AG09309 (cell line): ENCODE measurements at regions not wholly inside any gene's neighbourhood (a gene's known extent, or its start where the extent isn't known, plus 50 kb on each side); places are given as distances from the start of the nearest gene placed in this dataset.
A peak's percentile ranks its signal among the peaks of the same experiment; 100 is the strongest.

Experiments used
- DNase-seq: peaks from one replicate; pipeline ENCODE4 v3.0.0-alpha.2; 2010; ENCODE audit warnings: low read depth
- H3K4me3 ChIP-seq: 2 replicates; pipeline ENCODE4 v1.5.1; 2011; ENCODE audit warnings: mild to moderate bottlenecking, low read depth, low read length, moderate library complexity; ENCODE audit not compliant: control insufficient read depth
- TF ChIP-seq, protein P1 (sequence below): IDR thresholded peaks from 2 replicates; pipeline ENCODE4 v1.5.1; 2011; ENCODE audit warnings: mild to moderate bottlenecking, low read depth, low read length, inconsistent platforms; ENCODE audit not compliant: insufficient read depth, control insufficient read depth; ENCODE audit errors: missing control alignments

DNA sequence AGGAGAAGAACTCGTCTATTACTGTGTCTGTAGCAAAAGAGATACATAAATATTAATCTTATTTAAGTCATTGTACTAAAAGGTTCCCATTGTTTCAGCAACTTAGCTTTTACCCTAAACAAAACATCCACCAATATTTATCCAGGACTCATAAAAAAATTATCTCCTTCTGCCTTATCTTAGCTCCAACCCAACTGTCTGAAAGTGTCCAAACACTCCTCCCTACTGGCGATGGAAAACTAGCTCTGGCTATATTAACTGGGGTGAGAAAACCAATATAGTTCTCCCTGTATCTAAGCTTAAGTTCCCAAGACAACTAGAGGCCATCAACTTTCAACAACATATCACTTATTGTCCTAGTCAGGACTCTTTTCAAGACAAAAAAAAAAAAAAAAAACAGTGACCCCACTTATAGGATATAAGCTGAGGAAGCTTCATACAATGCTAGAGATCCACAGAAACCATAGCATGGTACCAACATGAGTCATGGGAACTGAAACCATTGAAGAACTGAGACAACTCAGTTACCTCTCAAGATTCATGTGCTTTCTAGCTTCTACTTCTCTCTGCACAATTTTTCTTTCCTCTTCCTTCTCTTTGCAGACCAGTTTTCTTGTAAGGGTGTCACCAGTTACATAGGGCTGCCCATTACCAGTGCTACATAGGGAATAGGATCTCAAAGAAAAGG lies 150.7 kb upstream of the RASA1 start:
- no peak overlapping the region for H3K4me3 ChIP-seq
- TF ChIP-seq, protein P1, sequence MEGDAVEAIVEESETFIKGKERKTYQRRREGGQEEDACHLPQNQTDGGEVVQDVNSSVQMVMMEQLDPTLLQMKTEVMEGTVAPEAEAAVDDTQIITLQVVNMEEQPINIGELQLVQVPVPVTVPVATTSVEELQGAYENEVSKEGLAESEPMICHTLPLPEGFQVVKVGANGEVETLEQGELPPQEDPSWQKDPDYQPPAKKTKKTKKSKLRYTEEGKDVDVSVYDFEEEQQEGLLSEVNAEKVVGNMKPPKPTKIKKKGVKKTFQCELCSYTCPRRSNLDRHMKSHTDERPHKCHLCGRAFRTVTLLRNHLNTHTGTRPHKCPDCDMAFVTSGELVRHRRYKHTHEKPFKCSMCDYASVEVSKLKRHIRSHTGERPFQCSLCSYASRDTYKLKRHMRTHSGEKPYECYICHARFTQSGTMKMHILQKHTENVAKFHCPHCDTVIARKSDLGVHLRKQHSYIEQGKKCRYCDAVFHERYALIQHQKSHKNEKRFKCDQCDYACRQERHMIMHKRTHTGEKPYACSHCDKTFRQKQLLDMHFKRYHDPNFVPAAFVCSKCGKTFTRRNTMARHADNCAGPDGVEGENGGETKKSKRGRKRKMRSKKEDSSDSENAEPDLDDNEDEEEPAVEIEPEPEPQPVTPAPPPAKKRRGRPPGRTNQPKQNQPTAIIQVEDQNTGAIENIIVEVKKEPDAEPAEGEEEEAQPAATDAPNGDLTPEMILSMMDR = no peak
- DNase-seq = no peak

DNA sequence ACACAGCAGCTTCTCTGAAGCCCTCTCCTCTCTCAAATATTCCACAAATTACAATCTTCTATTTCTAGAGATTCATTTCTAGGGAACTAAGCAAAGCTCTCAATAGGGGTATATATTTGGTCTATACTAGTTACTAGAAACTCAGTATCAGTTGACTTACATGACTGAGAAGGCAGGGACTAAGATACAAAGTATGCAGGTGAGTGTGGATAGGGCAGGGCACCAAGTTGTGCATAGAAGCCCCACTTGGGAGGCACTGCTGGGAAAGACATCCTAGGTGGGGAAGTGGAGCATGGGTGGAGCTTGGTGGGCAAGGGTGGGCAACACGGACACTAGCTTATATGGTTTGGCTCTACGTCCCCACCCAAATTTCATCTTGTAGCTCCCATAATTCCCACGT lies 148.1 kb upstream of the RASA1 start:
- H3K4me3 ChIP-seq = no peak overlapping the region
- no peak for DNase-seq
- TF ChIP-seq, protein P1 = no peak

DNA sequence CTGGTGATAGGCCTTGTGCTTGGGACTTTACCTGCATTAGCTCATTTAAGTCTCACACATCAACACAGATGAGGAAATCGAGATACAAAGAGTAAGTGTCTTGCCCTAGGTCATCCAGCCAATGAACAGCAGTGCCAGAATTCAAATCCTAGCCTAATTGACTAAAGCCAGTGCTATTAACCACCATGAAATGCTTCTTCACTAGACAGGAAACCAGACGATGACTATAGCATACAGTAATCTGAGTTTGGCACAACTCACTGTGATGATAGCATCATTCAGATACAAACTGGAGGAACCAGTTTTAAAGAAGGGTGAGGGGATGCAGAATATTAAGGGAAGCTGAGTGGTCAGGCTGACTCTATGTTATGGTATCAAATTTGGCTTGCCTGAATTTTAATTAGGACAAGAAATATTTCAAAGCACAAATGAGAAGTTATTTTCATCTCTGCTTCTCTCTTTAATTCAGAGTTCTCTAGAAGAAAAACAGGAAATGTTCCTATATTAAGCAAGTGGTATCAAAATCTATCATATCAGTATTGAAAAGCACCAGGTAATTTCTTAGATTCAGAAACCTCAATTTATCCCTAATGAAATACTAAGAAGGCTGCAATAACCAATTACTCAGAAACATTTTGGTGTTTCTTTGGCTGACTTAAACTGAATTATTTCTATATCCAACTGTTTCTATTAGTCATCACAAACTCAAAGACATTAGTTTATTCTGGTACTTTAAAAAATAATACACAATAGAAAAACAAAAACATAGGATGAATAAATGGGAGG lies 147.0 kb upstream of the RASA1 start:
- H3K4me3 ChIP-seq = no peak overlapping the region
- DNase-seq = peak; percentile 74
- TF ChIP-seq, protein P1 = no peak

DNA sequence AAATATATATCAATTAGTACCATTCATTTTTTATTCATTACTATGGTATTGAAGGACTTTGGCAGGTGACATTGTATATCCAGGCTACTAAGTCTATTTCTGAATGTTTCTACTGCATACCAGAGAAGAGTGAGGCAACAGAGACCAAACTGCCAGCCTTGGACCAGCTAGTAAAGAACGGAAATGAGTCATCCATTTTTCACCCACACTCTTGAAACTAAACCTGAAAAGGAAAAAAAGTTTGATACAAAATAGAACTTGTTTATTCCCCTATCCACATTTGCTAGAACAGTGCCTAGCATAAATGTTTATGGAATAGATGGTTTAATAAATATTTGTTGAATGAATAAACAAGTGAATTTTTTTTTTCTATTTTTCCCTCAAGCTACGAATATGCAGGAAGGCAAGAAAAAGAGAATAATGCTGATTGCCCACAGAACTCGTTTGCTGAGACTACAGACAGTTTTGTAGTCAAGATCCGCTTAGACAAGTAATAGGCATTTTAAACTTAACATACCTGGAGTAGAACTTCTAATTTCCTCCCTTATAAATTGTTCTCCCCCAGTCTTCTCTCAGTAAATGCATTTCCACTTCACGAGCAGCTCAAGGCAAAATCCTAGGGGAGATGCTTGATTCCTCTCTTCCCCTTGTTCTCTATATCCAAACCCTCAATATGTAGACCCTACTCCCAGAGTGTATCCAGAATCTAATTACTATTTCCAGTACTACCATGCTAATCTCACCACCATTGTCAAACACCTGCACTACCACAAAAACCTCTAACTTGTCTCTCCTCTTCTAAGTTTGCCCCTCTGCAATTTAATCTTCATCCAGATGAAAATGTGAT lies 146.2 kb upstream of the RASA1 start:
- DNase-seq = peak; percentile 61
- H3K4me3 ChIP-seq = no peak overlapping the region
- TF ChIP-seq, protein P1 = no peak

DNA sequence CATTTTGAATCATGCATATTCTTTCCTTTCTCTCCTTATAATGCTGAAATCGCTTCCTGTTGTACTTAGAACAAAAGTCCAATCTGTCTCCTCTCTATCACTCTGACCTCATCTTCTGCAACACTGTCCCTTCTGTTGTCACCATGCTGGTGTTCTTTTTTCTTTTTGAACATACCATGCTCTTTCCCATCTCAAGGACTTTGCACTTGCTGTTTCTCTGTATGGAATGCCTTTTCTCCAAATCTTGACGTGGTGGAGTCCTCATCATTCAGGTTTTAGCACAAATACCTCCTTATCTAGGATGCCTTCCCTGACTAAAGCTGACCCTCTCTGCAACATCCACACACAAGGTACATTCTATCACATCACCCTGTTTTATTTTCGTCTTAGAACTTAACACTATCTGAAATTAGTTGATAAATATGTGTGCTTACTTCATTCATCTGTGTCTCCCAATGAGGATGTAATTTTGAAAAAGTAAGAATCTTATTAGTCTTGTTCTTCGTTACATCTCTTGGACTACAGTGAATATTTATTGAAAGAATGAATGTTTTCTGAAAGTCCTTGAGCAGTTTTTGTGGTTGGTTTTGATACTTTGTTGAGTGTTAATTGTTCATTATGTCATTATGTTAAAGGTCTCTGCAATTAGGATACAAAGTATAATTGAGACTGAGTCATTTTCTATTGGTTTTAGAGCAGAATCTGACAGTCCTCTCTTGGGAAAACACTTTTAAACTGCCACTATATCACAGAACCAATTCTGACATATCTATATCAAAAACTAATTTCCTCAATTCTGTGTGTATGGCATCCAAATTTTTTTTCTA lies 145.3 kb upstream of the RASA1 start:
- no peak for DNase-seq
- TF ChIP-seq, protein P1 = no peak
- H3K4me3 ChIP-seq = no peak overlapping the region

DNA sequence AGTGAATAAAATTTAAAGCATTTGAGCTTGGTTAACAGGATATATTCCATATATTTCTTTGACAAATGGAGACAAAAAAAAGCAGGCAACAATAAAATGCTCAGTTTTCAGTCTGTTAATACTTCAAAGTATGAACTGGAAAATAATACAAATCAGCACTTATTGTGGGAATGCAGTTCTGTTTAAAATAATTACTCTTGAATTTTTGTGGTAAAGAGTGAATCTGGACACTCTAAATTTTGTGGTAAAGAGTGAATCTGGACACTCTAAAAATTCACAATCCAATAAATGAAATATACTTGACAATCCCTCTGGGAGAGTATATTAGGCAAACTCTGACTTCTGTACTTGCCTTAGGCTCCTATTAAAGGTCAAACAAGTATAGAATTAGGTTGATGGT lies 141.9 kb upstream of the RASA1 start:
- TF ChIP-seq, protein P1 = no peak
- H3K4me3 ChIP-seq = no peak overlapping the region
- no peak for DNase-seq
